ENCODE measurements at regions not wholly inside any gene's neighbourhood (a gene's known extent, or its start where the extent isn't known, plus 50 kb on each side); places are given as distances from the start of the nearest gene placed in this dataset.
"Not testable (repeated sequence)": the region's sequence is repeated elsewhere in the genome, so short reads cannot be mapped to it uniquely, and the experiment has no call there.

DNA sequence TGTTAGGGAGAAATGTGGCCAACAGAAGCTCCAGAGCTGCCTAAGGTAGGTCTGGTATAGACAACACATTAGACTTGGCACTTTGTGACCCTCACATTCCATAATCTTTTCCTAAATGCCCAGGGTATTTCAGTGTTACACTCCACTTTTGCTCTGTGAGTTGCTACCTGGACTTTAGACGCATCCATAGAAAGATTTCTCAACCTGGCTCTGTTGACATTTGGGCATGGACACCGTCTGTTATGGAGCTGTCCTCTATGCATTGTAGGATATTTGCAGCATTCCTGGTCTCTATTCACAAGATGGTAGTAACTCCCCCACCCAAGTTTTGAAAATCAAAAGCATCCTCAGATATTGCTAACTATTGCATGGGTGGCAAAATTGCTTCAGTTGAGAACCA lies 136.5 kb upstream of the NETO1 start:
- H3K4me3 ChIP-seq = no peak overlapping the region
- no peaks in the 10 kb centered on the region for H3K4me1 ChIP-seq
- DNase-seq = no peak
- no peaks in the 10 kb centered on the region for H3K9me3 ChIP-seq (replicated peaks)
- H3K27ac ChIP-seq = no peak overlapping the region
- H3K36me3 ChIP-seq = no peaks in the 10 kb centered on the region
- no peaks in the 10 kb centered on the region for H3K27me3 ChIP-seq

GRCh38 chr18:72999971-73000607 lies 132.3 kb upstream of the NETO1 start:
- no peak overlapping the region for H3K27ac ChIP-seq
- H3K4me1 ChIP-seq = no peaks in the 10 kb centered on the region
- no peak for DNase-seq
- H3K9me3 ChIP-seq (replicated peaks) = no peaks in the 10 kb centered on the region
- H3K27me3 ChIP-seq = no peaks in the 10 kb centered on the region
- H3K36me3 ChIP-seq = no peaks in the 10 kb centered on the region
- no peak overlapping the region for H3K4me3 ChIP-seq

GRCh38 chr18:72995558-72995957 lies 127.8 kb upstream of the NETO1 start:
- no peak overlapping the region for H3K27ac ChIP-seq
- H3K9me3 ChIP-seq (replicated peaks) = no peaks in the 10 kb centered on the region
- H3K27me3 ChIP-seq = no peaks in the 10 kb centered on the region
- H3K4me3 ChIP-seq = no peak overlapping the region
- H3K36me3 ChIP-seq = no peaks in the 10 kb centered on the region
- no peak for DNase-seq
- no peaks in the 10 kb centered on the region for H3K4me1 ChIP-seq

GRCh38 chr18:72993250-72993649 lies 125.5 kb upstream of the NETO1 start:
- Histone ChIP-seq H3K27me3 (no peaks in the 10 kb centered on the region), H3K27ac (no peak overlapping the region), H3K4me3 (no peak overlapping the region), H3K4me1 (no peaks in the 10 kb centered on the region), H3K9me3 (replicated peaks) (no peaks in the 10 kb centered on the region), H3K36me3 (no peaks in the 10 kb centered on the region)
- DNase-seq = no peak

DNA sequence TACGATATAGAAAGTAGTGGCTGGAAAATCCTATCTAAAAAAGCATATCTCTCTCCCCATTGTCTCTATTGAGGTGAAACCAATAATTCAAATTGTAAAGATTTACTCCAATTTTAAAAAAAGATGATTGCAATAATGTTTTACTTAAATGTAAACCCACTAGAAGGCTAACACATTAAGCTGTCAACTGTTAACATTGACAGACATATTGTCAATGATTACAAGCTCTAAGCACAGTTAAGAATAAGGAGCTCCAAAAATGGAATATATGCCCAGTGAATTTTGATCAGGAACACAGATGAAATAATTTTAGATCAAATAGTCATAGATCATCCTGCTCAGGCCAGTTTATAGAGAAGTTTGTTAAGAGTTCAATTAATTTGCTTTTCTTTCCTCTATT lies 123.6 kb upstream of the NETO1 start:
- no peaks in the 10 kb centered on the region for H3K36me3 ChIP-seq
- H3K27ac ChIP-seq = no peak overlapping the region
- no peak for DNase-seq
- H3K27me3 ChIP-seq = no peaks in the 10 kb centered on the region
- no peaks in the 10 kb centered on the region for H3K9me3 ChIP-seq (replicated peaks)
- no peaks in the 10 kb centered on the region for H3K4me1 ChIP-seq
- no peak overlapping the region for H3K4me3 ChIP-seq

DNA sequence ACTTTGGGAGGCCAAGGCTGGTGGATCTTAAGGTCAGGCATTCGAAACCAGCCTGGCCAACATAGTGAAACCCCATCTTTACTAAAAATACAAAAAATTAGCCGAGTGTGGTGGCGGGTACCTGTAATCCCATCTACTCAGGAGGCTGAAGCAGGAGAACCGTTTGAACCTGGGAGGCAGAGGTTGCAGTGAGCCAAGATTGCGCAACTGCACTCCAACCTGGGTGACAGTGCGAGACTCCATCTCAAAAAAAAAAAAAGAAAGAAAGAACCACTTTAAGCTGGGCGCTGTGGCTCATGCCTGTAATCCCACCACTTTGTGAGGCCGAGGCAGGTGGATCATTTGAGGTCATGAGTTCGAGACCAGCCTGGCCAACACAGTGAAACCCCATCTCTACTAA lies 119.8 kb upstream of the NETO1 start:
- not testable (repeated sequence) for H3K4me3 ChIP-seq; H3K27ac ChIP-seq; H3K36me3 ChIP-seq; DNase-seq; H3K4me1 ChIP-seq; H3K27me3 ChIP-seq; H3K9me3 ChIP-seq (replicated peaks)

DNA sequence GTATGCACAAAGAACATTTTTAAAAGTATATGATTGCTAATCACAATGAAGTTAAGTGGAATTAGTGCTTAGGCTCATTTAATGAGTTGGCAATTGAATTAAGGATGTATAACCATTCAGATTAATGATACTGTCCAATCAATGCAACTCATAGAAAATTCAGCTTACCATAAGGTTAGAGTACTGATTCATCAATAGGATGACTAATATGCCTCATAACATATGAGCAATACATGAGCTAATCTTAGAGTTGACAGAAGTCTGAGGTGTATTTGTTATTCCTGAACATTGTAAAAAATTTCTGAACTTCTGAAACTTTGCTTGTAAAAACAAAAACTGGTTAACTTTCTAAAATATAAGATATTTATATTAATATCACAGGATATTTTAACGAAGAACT lies 118.3 kb upstream of the NETO1 start:
- Histone ChIP-seq H3K27me3 (no peaks in the 10 kb centered on the region), H3K4me3 (no peak overlapping the region), H3K27ac (no peak overlapping the region), H3K36me3 (no peaks in the 10 kb centered on the region), H3K9me3 (replicated peaks) (no peaks in the 10 kb centered on the region), H3K4me1 (no peaks in the 10 kb centered on the region)
- DNase-seq = no peak

GRCh38 chr18:72985686-72986085 lies 117.9 kb upstream of the NETO1 start:
- no peak overlapping the region for H3K27ac ChIP-seq
- H3K27me3 ChIP-seq = no peaks in the 10 kb centered on the region
- no peaks in the 10 kb centered on the region for H3K4me1 ChIP-seq
- DNase-seq = no peak
- no peaks in the 10 kb centered on the region for H3K36me3 ChIP-seq
- no peak overlapping the region for H3K4me3 ChIP-seq
- no peaks in the 10 kb centered on the region for H3K9me3 ChIP-seq (replicated peaks)

DNA sequence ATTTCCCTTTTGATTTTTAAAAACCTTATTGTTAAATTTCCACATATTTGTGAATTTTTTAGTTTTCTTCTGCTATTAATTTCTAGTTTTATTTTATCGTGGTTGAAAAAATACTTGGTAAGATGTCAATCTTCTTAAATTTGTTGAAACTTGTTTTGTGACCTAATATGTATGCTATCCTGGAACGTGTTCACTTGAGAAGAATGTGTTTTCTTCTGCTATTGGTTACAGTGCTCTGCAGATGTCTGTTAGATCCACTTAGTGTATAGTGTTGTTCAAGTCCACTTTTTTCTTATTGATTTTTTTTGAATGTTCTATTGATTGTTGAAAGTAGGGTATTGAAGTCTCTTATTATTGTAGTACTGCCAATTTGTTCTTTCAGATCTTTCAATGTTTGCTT lies 116.5 kb upstream of the NETO1 start:
- no peak for DNase-seq
- H3K9me3 ChIP-seq (replicated peaks) = no peaks in the 10 kb centered on the region
- no peaks in the 10 kb centered on the region for H3K36me3 ChIP-seq
- H3K4me1 ChIP-seq = no peaks in the 10 kb centered on the region
- no peaks in the 10 kb centered on the region for H3K27me3 ChIP-seq
- no peak overlapping the region for H3K27ac ChIP-seq
- no peak overlapping the region for H3K4me3 ChIP-seq

GRCh38 chr18:72973841-72974240 lies 106.1 kb upstream of the NETO1 start:
- Histone ChIP-seq H3K4me1 (no peaks in the 10 kb centered on the region), H3K9me3 (replicated peaks) (no peaks in the 10 kb centered on the region), H3K4me3 (no peak overlapping the region), H3K27me3 (no peaks in the 10 kb centered on the region), H3K36me3 (no peaks in the 10 kb centered on the region), H3K27ac (no peak overlapping the region)
- no peak for DNase-seq

DNA sequence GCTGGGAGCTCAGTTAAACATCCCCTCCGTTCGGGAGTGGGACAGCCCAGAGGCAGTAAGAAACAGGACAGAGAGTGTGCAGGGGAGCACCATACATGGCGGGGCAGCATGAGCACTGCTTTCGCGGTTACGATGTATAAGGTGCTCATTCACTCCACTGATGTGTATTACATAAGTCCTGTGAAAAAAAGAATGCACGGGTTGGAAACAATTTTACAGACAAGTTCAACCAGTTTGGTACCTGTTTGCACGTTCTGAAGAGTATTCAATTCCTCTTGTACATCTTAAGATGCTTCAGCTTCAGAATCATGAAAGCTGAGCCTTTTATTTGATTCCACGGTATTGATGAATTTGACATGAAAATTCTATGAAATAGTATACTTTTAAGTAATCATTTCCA lies 97.8 kb upstream of the NETO1 start:
- no peaks in the 10 kb centered on the region for H3K36me3 ChIP-seq
- no peaks in the 10 kb centered on the region for H3K27me3 ChIP-seq
- H3K9me3 ChIP-seq (replicated peaks) = no peaks in the 10 kb centered on the region
- no peak overlapping the region for H3K4me3 ChIP-seq
- no peaks in the 10 kb centered on the region for H3K4me1 ChIP-seq
- no peak overlapping the region for H3K27ac ChIP-seq
- no peak for DNase-seq

GRCh38 chr18:72958195-72958594 lies 90.4 kb upstream of the NETO1 start:
- H3K4me3 ChIP-seq, H3K27ac ChIP-seq, DNase-seq: not testable (repeated sequence)

GRCh38 chr18:72948439-72948838 lies 80.7 kb upstream of the NETO1 start:
- Histone ChIP-seq H3K27ac (no peak overlapping the region), H3K27me3 (no peaks in the 10 kb centered on the region), H3K9me3 (replicated peaks) (no peaks in the 10 kb centered on the region), H3K36me3 (no peaks in the 10 kb centered on the region), H3K4me3 (no peak overlapping the region), H3K4me1 (no peaks in the 10 kb centered on the region)
- no peak for DNase-seq

More at GRCh38 chr18:72958195-72958594, 90.4 kb upstream of the NETO1 start:
- not testable (repeated sequence) for H3K36me3 ChIP-seq; H3K9me3 ChIP-seq (replicated peaks); H3K4me1 ChIP-seq; H3K27me3 ChIP-seq

DNA sequence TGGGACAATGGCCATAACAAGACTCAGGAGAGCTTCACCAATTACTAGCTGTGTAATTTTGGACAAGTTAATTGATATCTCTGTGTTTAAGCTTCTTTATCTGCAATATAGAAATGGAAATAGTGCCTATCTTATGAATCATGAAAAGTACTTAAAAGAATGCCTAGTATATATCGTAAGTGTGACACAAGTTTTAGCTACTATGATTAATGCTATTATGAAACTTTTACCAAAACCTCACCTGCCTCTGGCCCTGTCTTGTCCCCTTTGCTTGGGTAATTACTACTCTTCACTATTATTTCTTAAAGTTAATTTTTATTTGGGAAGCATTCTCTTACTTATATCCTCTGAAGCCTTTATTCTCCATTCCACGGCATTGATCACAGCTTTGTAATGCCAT lies 75.0 kb upstream of the NETO1 start:
- Histone ChIP-seq H3K4me1 (no peaks in the 10 kb centered on the region), H3K27me3 (no peaks in the 10 kb centered on the region), H3K9me3 (replicated peaks) (no peaks in the 10 kb centered on the region), H3K4me3 (no peak overlapping the region), H3K36me3 (no peaks in the 10 kb centered on the region), H3K27ac (no peak overlapping the region)
- no peak for DNase-seq

DNA sequence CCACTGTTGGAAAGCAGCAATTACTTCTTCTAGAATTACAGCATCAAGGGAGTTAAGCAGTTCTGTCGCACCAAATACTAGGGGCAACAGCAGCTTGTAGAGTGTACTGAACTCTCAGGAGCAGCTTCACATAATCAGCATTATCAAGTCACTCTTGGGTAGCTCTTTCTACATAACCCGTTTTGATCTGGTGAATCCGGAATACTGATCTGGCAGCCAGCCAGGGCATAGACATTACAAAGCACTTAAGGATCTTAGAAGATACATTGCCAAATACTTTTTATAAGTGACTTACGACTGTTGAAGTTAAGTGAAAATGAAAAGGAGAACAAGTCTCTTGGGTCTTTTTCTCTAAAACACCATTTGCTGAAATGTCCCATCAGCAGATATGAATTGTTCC lies 73.2 kb upstream of the NETO1 start:
- H3K4me1 ChIP-seq = no peaks in the 10 kb centered on the region
- no peaks in the 10 kb centered on the region for H3K9me3 ChIP-seq (replicated peaks)
- H3K27me3 ChIP-seq = no peaks in the 10 kb centered on the region
- H3K4me3 ChIP-seq = no peak overlapping the region
- no peak overlapping the region for H3K27ac ChIP-seq
- DNase-seq = no peak
- H3K36me3 ChIP-seq = no peaks in the 10 kb centered on the region

DNA sequence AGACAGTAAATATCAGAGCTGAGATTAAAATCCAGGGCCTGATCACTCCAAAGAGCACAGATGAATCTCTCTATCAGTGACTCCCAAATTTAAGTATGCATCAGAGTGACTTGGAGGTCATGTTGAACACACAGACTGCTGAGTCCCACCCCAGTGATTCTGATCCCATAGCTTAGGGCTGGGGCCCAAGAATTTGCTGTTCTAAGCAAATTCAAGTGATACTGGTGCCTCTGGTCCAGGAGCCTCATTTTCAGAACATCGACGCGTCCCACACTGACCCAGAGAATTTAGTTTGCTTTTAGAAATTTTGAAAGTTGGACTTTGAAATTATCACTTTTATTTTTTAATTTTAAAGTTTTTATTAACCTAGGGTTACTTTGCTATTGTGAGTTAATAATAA lies 72.7 kb upstream of the NETO1 start:
- Histone ChIP-seq H3K27me3 (no peaks in the 10 kb centered on the region), H3K4me3 (no peak overlapping the region), H3K4me1 (no peaks in the 10 kb centered on the region), H3K9me3 (replicated peaks) (no peaks in the 10 kb centered on the region), H3K36me3 (no peaks in the 10 kb centered on the region), H3K27ac (no peak overlapping the region)
- no peak for DNase-seq

Data from SJCRH30 (cell line).